ENCODE measurements at regions not wholly inside any gene's neighbourhood (a gene's known extent, or its start where the extent isn't known, plus 50 kb on each side); places are given as distances from the start of the nearest gene placed in this dataset.

- Histone ChIP-seq H4K20me1 (ENCODE audit: insufficient read depth, low read length) (no peaks in the 10 kb centered on the region), H3K4me3 (ENCODE audit: low read depth, low read length, poor library complexity, severe bottlenecking) (no peak overlapping the region), H3K4me2 (ENCODE audit: low read length) (no peak overlapping the region), H3K79me2 (ENCODE audit: insufficient read depth, low read depth, low read length) (no peaks in the 10 kb centered on the region), H3K9me2 (ENCODE audit: insufficient read depth, low read length) (no peaks in the 10 kb centered on the region), H3K9me3 (ENCODE audit: low read length) (no peaks in the 10 kb centered on the region), H2AFZ (ENCODE audit: low read length) (no peak overlapping the region), H3K27ac (ENCODE audit: low read depth, low read length, poor library complexity, severe bottlenecking) (no peak overlapping the region), H3K36me3 (ENCODE audit: insufficient read depth, low read length) (no peaks in the 10 kb centered on the region), H3K4me1 (ENCODE audit: insufficient read depth, low read length, poor library complexity, severe bottlenecking) (no peaks in the 10 kb centered on the region)
- no peak for TF ChIP-seq EZH2phosphoT487 (IDR thresholded peaks at IDR 0.05; ENCODE audit: borderline replicate concordance, low read depth, low read length)
- TF ChIP-seq CTCF (conservative IDR thresholded peaks at IDR 0.05; ENCODE audit: low read length): no peak
- no TSS peak for BruUV-seq (replicated peaks)
- intact Hi-C loops (cut with micrococcal nuclease; ENCODE audit: unreplicated experiment): no loop called here
- DNase-seq (ENCODE audit: low spot score): no peak
- CTCF ChIA-PET (ENCODE audit: unreplicated experiment): no interaction called here
- POLR2A ChIA-PET: no interaction called here
These were observed 386.4 kb downstream of the TRIB2 start for GRCh38 chr2:13103151-13103550.

DNA sequence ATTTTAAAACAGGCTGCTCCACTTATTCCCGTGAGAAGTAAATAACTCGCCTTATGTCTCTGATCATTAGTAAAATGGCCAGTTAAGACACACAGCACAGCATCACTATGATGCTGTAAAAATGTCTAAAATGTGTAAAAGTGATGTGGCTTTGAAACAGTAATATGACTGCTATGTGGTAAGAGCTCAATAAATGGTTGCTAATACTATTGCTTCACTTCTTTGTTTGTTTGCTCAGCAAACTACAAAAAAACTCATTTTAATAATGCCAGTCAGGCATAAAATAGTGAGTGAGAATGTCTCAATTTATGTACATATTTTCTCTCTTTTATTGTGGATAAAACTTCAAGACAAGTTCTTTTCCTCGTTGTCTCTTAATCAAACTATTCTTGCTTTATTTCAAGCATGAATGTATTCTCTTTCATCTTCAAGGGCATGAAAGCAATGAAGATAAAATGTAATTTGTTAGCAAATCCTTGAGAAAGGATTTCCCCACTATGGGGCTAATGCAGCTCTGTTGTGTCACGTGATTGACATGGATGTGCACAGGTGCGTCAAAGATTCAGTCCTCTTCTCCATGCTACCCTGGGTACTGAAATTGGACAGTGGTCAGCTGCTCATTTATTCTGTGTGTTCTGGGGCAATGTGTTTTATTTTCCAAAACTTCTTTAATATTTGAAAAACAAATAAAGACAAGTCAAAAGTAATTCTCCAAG lies 387.2 kb downstream of the TRIB2 start:
- Histone ChIP-seq H3K4me1 (ENCODE audit: insufficient read depth, low read length, poor library complexity, severe bottlenecking) (no peaks in the 10 kb centered on the region), H3K79me2 (ENCODE audit: insufficient read depth, low read depth, low read length) (no peaks in the 10 kb centered on the region), H3K4me3 (ENCODE audit: low read depth, low read length, poor library complexity, severe bottlenecking) (no peak overlapping the region), H3K9me2 (ENCODE audit: insufficient read depth, low read length) (no peaks in the 10 kb centered on the region), H4K20me1 (ENCODE audit: insufficient read depth, low read length) (no peaks in the 10 kb centered on the region), H3K27ac (ENCODE audit: low read depth, low read length, poor library complexity, severe bottlenecking) (no peak overlapping the region), H3K9me3 (ENCODE audit: low read length) (no peaks in the 10 kb centered on the region), H3K4me2 (ENCODE audit: low read length) (no peak overlapping the region), H3K36me3 (ENCODE audit: insufficient read depth, low read length) (no peaks in the 10 kb centered on the region), H2AFZ (ENCODE audit: low read length) (no peak overlapping the region)
- ChIA-PET CTCF (ENCODE audit: unreplicated experiment) (no interaction called here), POLR2A (no interaction called here)
- TF ChIP-seq EZH2phosphoT487 (IDR thresholded peaks at IDR 0.05; ENCODE audit: borderline replicate concordance, low read depth, low read length) (no peak), CTCF (conservative IDR thresholded peaks at IDR 0.05; ENCODE audit: low read length) (no peak)
- no TSS peak for BruUV-seq (replicated peaks)
- intact Hi-C loops (cut with micrococcal nuclease; ENCODE audit: unreplicated experiment): no loop called here
- DNase-seq (ENCODE audit: low spot score): no peak

DNA sequence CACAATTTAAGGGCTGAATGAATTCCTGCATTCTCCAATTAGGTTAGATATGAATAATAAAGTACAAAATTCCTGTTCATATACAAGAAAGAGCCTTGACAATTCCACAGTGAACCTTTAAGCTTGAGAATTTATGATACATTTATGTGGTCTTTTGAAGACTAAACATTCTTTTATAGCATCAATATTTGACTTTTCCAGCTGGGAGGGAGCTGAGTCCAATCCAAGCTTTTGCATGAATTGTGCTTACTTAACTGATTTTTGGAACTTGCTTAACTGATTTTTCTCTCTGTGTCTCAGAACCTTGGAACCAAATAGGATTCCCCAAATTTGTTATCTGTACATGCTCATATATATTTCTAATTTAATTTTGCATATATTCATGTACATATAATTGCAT lies 388.0 kb downstream of the TRIB2 start:
- CTCF ChIA-PET (ENCODE audit: unreplicated experiment): no interaction called here
- Histone ChIP-seq H3K36me3 (ENCODE audit: insufficient read depth, low read length) (no peaks in the 10 kb centered on the region), H3K4me1 (ENCODE audit: insufficient read depth, low read length, poor library complexity, severe bottlenecking) (no peaks in the 10 kb centered on the region), H3K4me3 (ENCODE audit: low read depth, low read length, poor library complexity, severe bottlenecking) (no peak overlapping the region), H3K27ac (ENCODE audit: low read depth, low read length, poor library complexity, severe bottlenecking) (no peak overlapping the region), H3K4me2 (ENCODE audit: low read length) (no peak overlapping the region), H3K79me2 (ENCODE audit: insufficient read depth, low read depth, low read length) (no peaks in the 10 kb centered on the region), H2AFZ (ENCODE audit: low read length) (no peak overlapping the region), H4K20me1 (ENCODE audit: insufficient read depth, low read length) (no peaks in the 10 kb centered on the region), H3K9me2 (ENCODE audit: insufficient read depth, low read length) (no peaks in the 10 kb centered on the region), H3K9me3 (ENCODE audit: low read length) (no peaks in the 10 kb centered on the region)
- no peak for TF ChIP-seq EZH2phosphoT487 (IDR thresholded peaks at IDR 0.05; ENCODE audit: borderline replicate concordance, low read depth, low read length)
- no peak for TF ChIP-seq CTCF (conservative IDR thresholded peaks at IDR 0.05; ENCODE audit: low read length)
- intact Hi-C loops (cut with micrococcal nuclease; ENCODE audit: unreplicated experiment): no loop called here
- DNase-seq (ENCODE audit: low spot score): no peak
- no TSS peak for BruUV-seq (replicated peaks)
- POLR2A ChIA-PET: no interaction called here
